HL-60 (cell line): ENCODE measurements at regions not wholly inside any gene's neighbourhood (a gene's known extent, or its start where the extent isn't known, plus 50 kb on each side); places are given as distances from the start of the nearest gene placed in this dataset.

Experiments
- DNase-seq, 2 experiments: peaks; one replicate each; pipeline ENCODE4 v3.0.0-alpha.2; 2010 to 2020; ENCODE audit warnings: low read depth in 1 of 2, low spot score in 1 of 2
- H3K27ac ChIP-seq: fragments of 250-450 bp; sonication (Bioruptor Pico); replicated peaks from 2 replicates; pipeline ENCODE4 v1.5.1; 2020; ENCODE audit warnings: mild to moderate bottlenecking, moderate library complexity
- H3K27me3 ChIP-seq: fragments of 250-450 bp; sonication (Bioruptor Pico); 2 replicates; pipeline ENCODE4 v1.5.1; 2021; ENCODE audit warnings: mild to moderate bottlenecking, moderate library complexity; ENCODE audit not compliant: insufficient read depth, poor library complexity, severe bottlenecking
- H3K4me3 ChIP-seq: replicated peaks from 2 replicates; pipeline ENCODE4 v1.5.1; 2011; ENCODE audit warnings: mild to moderate bottlenecking, control low read depth, low read length; ENCODE audit not compliant: insufficient read depth
- CTCF ChIP-seq: IDR thresholded peaks from one replicate; pipeline ENCODE4 v1.5.1; 2011; ENCODE audit warnings: low read length, control low read depth, inconsistent platforms; ENCODE audit not compliant: insufficient read depth
- GABPA ChIP-seq: IDR thresholded peaks from 2 replicates; pipeline ENCODE4 v1.6.1; 2012; ENCODE audit warnings: low read depth
- POLR2AphosphoS5 ChIP-seq: IDR thresholded peaks from 2 replicates; pipeline ENCODE4 v1.6.1; 2012; ENCODE audit warnings: low read depth
- SPI1 ChIP-seq: IDR thresholded peaks from 2 replicates; pipeline ENCODE4 v1.6.1; 2012; ENCODE audit warnings: low read depth, mild to moderate bottlenecking, borderline replicate concordance
- TF ChIP-seq, protein P1 (sequence below): IDR thresholded peaks from 2 replicates; pipeline ENCODE4 v1.6.1; 2012; ENCODE audit warnings: low read depth; ENCODE audit not compliant: insufficient replicate concordance

DNA sequence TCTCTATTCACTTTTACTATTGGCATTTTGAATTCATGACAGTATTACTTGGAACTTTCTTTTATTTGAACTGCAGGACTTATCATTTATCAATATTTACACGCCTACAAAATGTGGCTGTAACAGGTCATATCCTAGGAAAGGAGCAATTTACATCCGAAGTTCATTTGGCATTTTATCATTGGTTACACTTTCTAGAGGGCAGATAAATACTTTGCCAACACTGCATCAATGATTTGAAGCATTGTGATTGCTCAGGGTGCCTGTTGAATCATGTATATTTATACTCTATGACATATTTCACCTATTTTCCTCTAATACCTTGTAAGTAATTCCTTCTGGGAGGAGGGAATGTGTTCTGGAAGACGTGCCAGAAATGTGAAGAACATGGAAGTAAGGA lies 136.7 kb downstream of the MID1IP1 start:
- Histone ChIP-seq H3K4me3 (no peak overlapping the region), H3K27me3 (no peaks in the 10 kb centered on the region), H3K27ac (no peak overlapping the region)
- no peak for DNase-seq
- TF ChIP-seq CTCF, result no peak
- TF ChIP-seq, protein P1, sequence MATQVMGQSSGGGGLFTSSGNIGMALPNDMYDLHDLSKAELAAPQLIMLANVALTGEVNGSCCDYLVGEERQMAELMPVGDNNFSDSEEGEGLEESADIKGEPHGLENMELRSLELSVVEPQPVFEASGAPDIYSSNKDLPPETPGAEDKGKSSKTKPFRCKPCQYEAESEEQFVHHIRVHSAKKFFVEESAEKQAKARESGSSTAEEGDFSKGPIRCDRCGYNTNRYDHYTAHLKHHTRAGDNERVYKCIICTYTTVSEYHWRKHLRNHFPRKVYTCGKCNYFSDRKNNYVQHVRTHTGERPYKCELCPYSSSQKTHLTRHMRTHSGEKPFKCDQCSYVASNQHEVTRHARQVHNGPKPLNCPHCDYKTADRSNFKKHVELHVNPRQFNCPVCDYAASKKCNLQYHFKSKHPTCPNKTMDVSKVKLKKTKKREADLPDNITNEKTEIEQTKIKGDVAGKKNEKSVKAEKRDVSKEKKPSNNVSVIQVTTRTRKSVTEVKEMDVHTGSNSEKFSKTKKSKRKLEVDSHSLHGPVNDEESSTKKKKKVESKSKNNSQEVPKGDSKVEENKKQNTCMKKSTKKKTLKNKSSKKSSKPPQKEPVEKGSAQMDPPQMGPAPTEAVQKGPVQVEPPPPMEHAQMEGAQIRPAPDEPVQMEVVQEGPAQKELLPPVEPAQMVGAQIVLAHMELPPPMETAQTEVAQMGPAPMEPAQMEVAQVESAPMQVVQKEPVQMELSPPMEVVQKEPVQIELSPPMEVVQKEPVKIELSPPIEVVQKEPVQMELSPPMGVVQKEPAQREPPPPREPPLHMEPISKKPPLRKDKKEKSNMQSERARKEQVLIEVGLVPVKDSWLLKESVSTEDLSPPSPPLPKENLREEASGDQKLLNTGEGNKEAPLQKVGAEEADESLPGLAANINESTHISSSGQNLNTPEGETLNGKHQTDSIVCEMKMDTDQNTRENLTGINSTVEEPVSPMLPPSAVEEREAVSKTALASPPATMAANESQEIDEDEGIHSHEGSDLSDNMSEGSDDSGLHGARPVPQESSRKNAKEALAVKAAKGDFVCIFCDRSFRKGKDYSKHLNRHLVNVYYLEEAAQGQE, result no peak
- no peak for TF ChIP-seq GABPA
- TF ChIP-seq POLR2AphosphoS5, result no peak
- no peak for TF ChIP-seq SPI1

DNA sequence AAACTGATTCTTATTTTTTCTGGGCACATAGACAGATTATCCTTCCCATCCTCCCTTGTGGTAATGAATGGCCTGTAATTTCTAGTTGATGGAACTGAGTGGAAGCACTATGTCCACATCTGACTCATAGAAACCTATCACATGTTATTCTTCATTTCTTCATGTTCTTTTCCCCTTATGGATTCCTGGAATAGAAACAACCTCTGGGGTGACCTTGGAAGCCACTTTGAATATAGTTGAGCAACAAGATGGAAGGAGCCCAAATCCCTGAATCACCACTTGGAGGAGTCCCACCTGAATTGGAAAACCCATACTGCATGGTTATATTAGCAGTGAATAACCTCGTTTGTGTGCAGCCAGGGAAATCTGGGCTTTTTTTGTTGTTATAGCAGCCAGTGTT lies 137.8 kb downstream of the MID1IP1 start:
- no peak overlapping the region for H3K27ac ChIP-seq
- H3K27me3 ChIP-seq, result no peaks in the 10 kb centered on the region
- no peak for DNase-seq
- TF ChIP-seq, protein P1, result no peak
- no peak overlapping the region for H3K4me3 ChIP-seq

DNA sequence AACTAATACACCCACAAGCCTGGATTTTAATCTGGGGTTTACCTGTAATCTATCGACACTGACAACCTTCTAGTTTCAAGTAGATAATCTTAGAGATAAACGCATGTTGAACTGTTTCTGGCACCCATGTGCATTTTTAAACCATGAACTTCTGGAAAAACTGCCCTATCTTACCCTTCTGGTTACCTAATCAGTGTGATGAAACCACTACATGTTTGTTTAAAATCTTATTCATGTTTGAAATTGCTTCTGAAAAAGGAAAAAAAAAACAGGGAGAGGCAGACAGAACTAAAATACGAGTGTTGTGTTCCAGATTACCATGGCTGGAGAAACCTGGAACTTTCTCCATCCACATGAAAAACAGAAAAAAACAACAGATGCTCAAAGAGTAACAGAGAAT lies 139.3 kb downstream of the MID1IP1 start:
- Histone ChIP-seq H3K27me3 (no peaks in the 10 kb centered on the region), H3K27ac (no peak overlapping the region), H3K4me3 (no peak overlapping the region)
- TF ChIP-seq SPI1, result no peak
- TF ChIP-seq, protein P1, result no peak
- TF ChIP-seq CTCF, result no peak
- no peak for TF ChIP-seq POLR2AphosphoS5
- TF ChIP-seq GABPA, result no peak
- DNase-seq, result no peak

- no peak overlapping the region for H3K27ac ChIP-seq
- H3K4me3 ChIP-seq, result no peak overlapping the region
- TF ChIP-seq POLR2AphosphoS5 (no peak), SPI1 (no peak), CTCF (no peak), GABPA (no peak)
- TF ChIP-seq, protein P1, result no peak
- no peaks in the 10 kb centered on the region for H3K27me3 ChIP-seq
- no peak for DNase-seq
These were observed 140.4 kb downstream of the MID1IP1 start for GRCh38 chrX:38941675-38942074.
